B cell (primary cell): ENCODE measurements at regions not wholly inside any gene's neighbourhood (a gene's known extent, or its start where the extent isn't known, plus 50 kb on each side); places are given as distances from the start of the nearest gene placed in this dataset.

Experiments
- ATAC-seq: fragments of 200-7000 bp; cut with Tn5 transposase; one replicate; pipeline ENCODE4 v1.10.0; 2021; ENCODE audit warnings: low read depth, mild to moderate bottlenecking, moderate number of reproducible peaks, moderate library complexity
- CTCF ChIA-PET: fragments of 350-600 bp; sonication (Branson Sonifier 250); formaldehyde crosslinking; loops from one replicate; lab custom pipeline; 2021; ENCODE audit warnings: antibody characterized with exemption, inconsistent platforms; lab: Charles Lee
- POLR2A ChIA-PET: fragments of 350-600 bp; sonication (Branson Sonifier 250); formaldehyde crosslinking; loops from one replicate; lab custom pipeline; 2021; ENCODE audit warnings: antibody characterized with exemption; lab: Charles Lee
- DNase-seq: peaks from one replicate; pipeline ENCODE4 v3.0.0; 2013
- H2AFZ ChIP-seq: 2 replicates; pipeline ENCODE4 v1.6.1; 2012; ENCODE audit warnings: mild to moderate bottlenecking, low read depth, low read length; ENCODE audit not compliant: insufficient read depth, poor library complexity, severe bottlenecking
- H3K27ac ChIP-seq, 2 donors: 1 replicate in 1 of 2; 2 replicates in 1 of 2; pipeline ENCODE4 v1.5.1; 2012 to 2013; ENCODE audit warnings: low read length in 2 of 2, mild to moderate bottlenecking in 2 of 2, moderate library complexity in 1 of 2
- H3K27me3 ChIP-seq, 4 experiments: fragments of 200-600 bp in 1 of 4; sonication (generic) in 1 of 4; replicated peaks in 1 of 4; 1 replicate in 2 of 4; 2 replicates in 2 of 4; pipeline versions ENCODE4 v1.6.1 to v1.7.0; 2013 to 2016; ENCODE audit warnings: low read length in 3 of 4, mild to moderate bottlenecking in 2 of 4, mixed read lengths in 1 of 4, moderate library complexity in 1 of 4; ENCODE audit not compliant: insufficient read depth in 4 of 4, control insufficient read depth in 3 of 4; ENCODE audit errors: control extremely low read depth in 1 of 4
- H3K36me3 ChIP-seq, 2 experiments: replicated peaks in 1 of 2; 1 replicate in 1 of 2; 2 replicates in 1 of 2; pipeline versions ENCODE4 v1.6.1 to v1.7.1; 2013; ENCODE audit warnings: low read length in 1 of 2; ENCODE audit not compliant: insufficient read depth in 2 of 2, control insufficient read depth in 1 of 2; ENCODE audit errors: control extremely low read depth in 1 of 2, extremely low read depth in 1 of 2
- H3K4me1 ChIP-seq, 2 donors: fragments of 200-600 bp in 1 of 2; sonication (generic) in 1 of 2; 1 replicate in 1 of 2; 2 replicates in 1 of 2; pipeline versions ENCODE4 v1.5.1 to v1.6.1; 2013 to 2017; ENCODE audit warnings: low read length in 2 of 2; ENCODE audit not compliant: control insufficient read depth in 2 of 2, insufficient read depth in 2 of 2
- H3K4me2 ChIP-seq: replicated peaks from 2 replicates; pipeline ENCODE3; 2012; ENCODE audit warnings: mild to moderate bottlenecking, low read depth, low read length; ENCODE audit not compliant: poor library complexity, severe bottlenecking
- H3K4me3 ChIP-seq, 5 experiments: fragments of 200-600 bp in 1 of 5; sonication (generic) in 1 of 5; 1 replicate in 3 of 5; 2 replicates in 2 of 5; pipeline versions ENCODE4 v1.5.1 to v1.7.0; 2011 to 2016; ENCODE audit warnings: low read length in 4 of 5, mild to moderate bottlenecking in 4 of 5, low read depth in 2 of 5, control low read depth in 1 of 5, moderate library complexity in 1 of 5; ENCODE audit not compliant: insufficient read depth in 1 of 5; ENCODE audit errors: control extremely low read depth in 1 of 5, extremely low read depth in 1 of 5
- H3K79me2 ChIP-seq: fragments of 200-600 bp; sonication (generic); one replicate; pipeline ENCODE4 v1.6.0; 2016; ENCODE audit warnings: low read length; ENCODE audit not compliant: control insufficient read depth, insufficient read depth
- H3K9ac ChIP-seq: fragments of 200-600 bp; sonication (generic); 2 replicates; pipeline ENCODE4 v1.6.1; 2017; ENCODE audit warnings: mild to moderate bottlenecking, low read length, moderate library complexity
- H3K9me3 ChIP-seq, 3 donors: one replicate each; pipeline versions ENCODE4 v1.6.1 to v1.7.1; 2013; ENCODE audit warnings: low read length in 2 of 3; ENCODE audit not compliant: control insufficient read depth in 2 of 3, insufficient read depth in 1 of 3; ENCODE audit errors: control extremely low read depth in 1 of 3
- H4K20me1 ChIP-seq: 2 replicates; pipeline ENCODE4 v1.6.0; 2012; ENCODE audit warnings: mild to moderate bottlenecking, low read length; ENCODE audit not compliant: insufficient read depth, control insufficient read depth, poor library complexity, severe bottlenecking
- H3K27ac Mint-ChIP-seq: one replicate; pipeline ENCODE4 v1.8.0; 2021; ENCODE audit warnings: mixed read lengths
- H3K27me3 Mint-ChIP-seq: one replicate; pipeline ENCODE4 v1.8.0; 2021; ENCODE audit warnings: mixed read lengths
- H3K4me1 Mint-ChIP-seq: one replicate; pipeline ENCODE4 v1.8.0; 2021; ENCODE audit warnings: mixed read lengths
- H3K4me3 Mint-ChIP-seq: one replicate; pipeline ENCODE4 v1.8.0; 2021; ENCODE audit warnings: mixed read lengths
- H3K9me3 Mint-ChIP-seq: one replicate; pipeline ENCODE4 v1.8.0; 2022; ENCODE audit warnings: mixed read lengths; ENCODE audit not compliant: insufficient read depth
- EZH2 ChIP-seq: IDR thresholded peaks from 2 replicates; pipeline ENCODE4 v1.6.1; 2012; ENCODE audit warnings: borderline replicate concordance, low read depth, mild to moderate bottlenecking, moderate library complexity, low read length; ENCODE audit not compliant: insufficient read depth, poor library complexity, severe bottlenecking
- WGBS: methylation state at CpG from one replicate; pipeline ENCODE4 v1.1.5; 2013; ENCODE audit warnings: missing lambda C conversion rate; ENCODE audit not compliant: insufficient coverage; 5-methylcytosine and 5-hydroxymethylcytosine counted together
- intact Hi-C: fragments of 100-400 bp; cut with micrococcal nuclease; formaldehyde crosslinking; loops from one replicate; pipeline ENCODE4 v1.10.0; 2022
- TF ChIP-seq, protein P1 (sequence below): fragments of 200-600 bp; IDR thresholded peaks from one replicate; pipeline ENCODE4 v1.8.0; 2022; ENCODE audit warnings: antibody characterized with exemption, mild to moderate bottlenecking

DNA sequence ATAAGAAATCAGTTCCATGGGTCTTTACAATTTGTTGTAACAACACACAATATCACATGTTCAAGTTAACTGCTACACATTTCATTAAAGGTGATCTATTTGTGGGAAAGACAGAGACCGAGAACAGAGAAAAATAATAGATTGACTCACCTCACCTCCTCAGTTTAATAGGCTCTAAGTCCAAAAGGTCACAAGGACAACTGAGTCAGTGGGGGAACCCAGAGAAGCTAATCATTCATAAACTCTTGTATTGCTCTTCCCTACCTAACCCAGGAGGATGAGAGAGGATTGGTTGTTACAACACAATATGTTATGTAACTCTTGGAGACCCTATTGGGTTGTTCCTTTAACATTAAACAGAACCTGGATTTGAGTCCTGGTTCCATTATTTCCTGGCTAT is 72.2 kb upstream of the CRY1 start:
- H3K27me3 Mint-ChIP-seq: peaks cover 30% of the 10 kb centered on the region
- Histone ChIP-seq H3K9me3 (no peaks in the 10 kb centered on the region), H3K27me3 (peaks cover 0 to 2% (median 0%) of the 10 kb centered on the region in 4 experiments), H3K36me3 (no peaks in the 10 kb centered on the region), H3K4me2 (no peak overlapping the region), H3K9ac (no peak overlapping the region), H3K27ac (no peak overlapping the region), H3K4me3 (no peak overlapping the region), H3K4me1 (no peaks in the 10 kb centered on the region), H2AFZ (no peak overlapping the region), H4K20me1 (no peaks in the 10 kb centered on the region), H3K79me2 (no peaks in the 10 kb centered on the region)
- ChIA-PET POLR2A (no interaction called here), CTCF (no interaction called here)
- intact Hi-C loops: no loop called here
- DNase-seq: no peak
- H3K4me3 Mint-ChIP-seq: no peak overlapping the region
- no CpG with 5 or more reads among the region's 1 CpG for WGBS
- TF ChIP-seq, protein P1, sequence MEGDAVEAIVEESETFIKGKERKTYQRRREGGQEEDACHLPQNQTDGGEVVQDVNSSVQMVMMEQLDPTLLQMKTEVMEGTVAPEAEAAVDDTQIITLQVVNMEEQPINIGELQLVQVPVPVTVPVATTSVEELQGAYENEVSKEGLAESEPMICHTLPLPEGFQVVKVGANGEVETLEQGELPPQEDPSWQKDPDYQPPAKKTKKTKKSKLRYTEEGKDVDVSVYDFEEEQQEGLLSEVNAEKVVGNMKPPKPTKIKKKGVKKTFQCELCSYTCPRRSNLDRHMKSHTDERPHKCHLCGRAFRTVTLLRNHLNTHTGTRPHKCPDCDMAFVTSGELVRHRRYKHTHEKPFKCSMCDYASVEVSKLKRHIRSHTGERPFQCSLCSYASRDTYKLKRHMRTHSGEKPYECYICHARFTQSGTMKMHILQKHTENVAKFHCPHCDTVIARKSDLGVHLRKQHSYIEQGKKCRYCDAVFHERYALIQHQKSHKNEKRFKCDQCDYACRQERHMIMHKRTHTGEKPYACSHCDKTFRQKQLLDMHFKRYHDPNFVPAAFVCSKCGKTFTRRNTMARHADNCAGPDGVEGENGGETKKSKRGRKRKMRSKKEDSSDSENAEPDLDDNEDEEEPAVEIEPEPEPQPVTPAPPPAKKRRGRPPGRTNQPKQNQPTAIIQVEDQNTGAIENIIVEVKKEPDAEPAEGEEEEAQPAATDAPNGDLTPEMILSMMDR: no peak
- TF ChIP-seq EZH2: no peak
- H3K4me1 Mint-ChIP-seq: no peaks in the 10 kb centered on the region
- no peaks in the 10 kb centered on the region for H3K9me3 Mint-ChIP-seq
- no peak overlapping the region for H3K27ac Mint-ChIP-seq
- ATAC-seq: no peak

DNA sequence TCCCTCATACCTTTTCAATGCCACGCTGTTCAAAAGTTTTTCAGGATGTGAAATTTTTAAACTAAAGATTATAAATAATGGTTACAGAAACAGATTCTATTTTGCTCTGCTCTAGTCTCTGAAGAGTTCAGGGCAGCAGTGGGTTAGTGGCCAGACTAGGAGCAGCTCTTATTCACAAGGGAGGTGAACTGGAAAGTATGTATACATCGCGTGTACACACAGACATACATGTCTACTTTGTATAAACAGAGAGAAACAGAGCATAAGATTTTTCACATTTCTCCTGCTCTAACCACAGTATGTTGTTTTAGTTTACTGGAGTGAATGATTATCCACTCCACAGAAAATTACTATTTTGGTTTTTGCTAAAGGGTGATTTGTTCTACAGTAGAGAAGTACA is 74.4 kb upstream of the CRY1 start:
- no peak overlapping the region for H3K27ac Mint-ChIP-seq
- ChIA-PET POLR2A (no interaction called here), CTCF (no interaction called here)
- ATAC-seq (no peak), DNase-seq (no peak)
- Histone ChIP-seq H3K4me1 (no peaks in the 10 kb centered on the region), H4K20me1 (no peaks in the 10 kb centered on the region), H3K9me3 (no peaks in the 10 kb centered on the region), H3K36me3 (no peaks in the 10 kb centered on the region), H3K27me3 (no peaks in the 10 kb centered on the region), H2AFZ (no peak overlapping the region), H3K4me3 (no peak overlapping the region), H3K9ac (no peak overlapping the region), H3K79me2 (no peaks in the 10 kb centered on the region), H3K4me2 (no peak overlapping the region), H3K27ac (no peak overlapping the region)
- intact Hi-C loops: no loop called here
- no peak for TF ChIP-seq EZH2
- TF ChIP-seq, protein P1: no peak
- H3K27me3 Mint-ChIP-seq: peaks cover 22% of the 10 kb centered on the region
- no CpG with 5 or more reads among the region's 3 CpGs for WGBS
- H3K4me1 Mint-ChIP-seq: no peaks in the 10 kb centered on the region
- H3K4me3 Mint-ChIP-seq: no peak overlapping the region
- H3K9me3 Mint-ChIP-seq: no peaks in the 10 kb centered on the region
